ENCODE measurements at regions not wholly inside any gene's neighbourhood (a gene's known extent, or its start where the extent isn't known, plus 50 kb on each side); places are given as distances from the start of the nearest gene placed in this dataset.

DNA sequence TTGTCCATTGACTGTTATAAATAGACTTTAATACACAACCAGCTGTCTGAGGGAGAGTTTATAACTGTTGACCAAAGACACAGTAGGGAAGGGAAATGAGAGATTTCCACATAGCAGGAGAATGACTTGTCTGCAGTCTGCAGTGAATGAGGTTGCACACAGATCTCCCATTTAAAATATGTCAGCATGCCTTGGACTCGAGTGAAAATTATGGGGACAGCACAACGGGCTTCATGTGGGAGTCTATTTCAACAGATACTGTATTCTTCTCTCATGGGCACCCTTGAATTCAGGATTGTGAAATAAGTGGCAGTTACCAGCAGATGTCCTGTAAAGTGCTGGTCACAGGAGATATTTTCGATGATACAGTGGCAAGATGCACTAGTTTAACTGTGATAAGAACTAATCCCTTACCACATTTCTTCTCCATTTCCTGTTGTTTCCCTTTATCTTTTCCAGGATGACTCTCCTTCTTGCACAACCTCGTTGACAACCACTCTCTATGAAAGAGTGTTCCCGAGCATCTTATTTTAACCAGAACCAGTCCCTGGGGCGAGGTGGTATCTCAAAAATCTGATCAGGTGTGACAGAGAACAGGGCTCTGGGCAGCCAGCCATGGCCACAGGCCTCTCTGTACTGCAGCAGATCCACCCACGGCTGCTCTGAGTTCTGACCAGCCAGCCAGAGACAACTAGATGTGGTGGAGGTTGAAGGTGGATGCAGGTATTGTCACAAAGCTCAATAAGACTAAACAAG lies 51.5 kb upstream of the MAP3K1 start:
- no peak overlapping the region for H3K4me3 ChIP-seq (ENCODE audit: low read depth, low read length)
- TF ChIP-seq, protein P1, sequence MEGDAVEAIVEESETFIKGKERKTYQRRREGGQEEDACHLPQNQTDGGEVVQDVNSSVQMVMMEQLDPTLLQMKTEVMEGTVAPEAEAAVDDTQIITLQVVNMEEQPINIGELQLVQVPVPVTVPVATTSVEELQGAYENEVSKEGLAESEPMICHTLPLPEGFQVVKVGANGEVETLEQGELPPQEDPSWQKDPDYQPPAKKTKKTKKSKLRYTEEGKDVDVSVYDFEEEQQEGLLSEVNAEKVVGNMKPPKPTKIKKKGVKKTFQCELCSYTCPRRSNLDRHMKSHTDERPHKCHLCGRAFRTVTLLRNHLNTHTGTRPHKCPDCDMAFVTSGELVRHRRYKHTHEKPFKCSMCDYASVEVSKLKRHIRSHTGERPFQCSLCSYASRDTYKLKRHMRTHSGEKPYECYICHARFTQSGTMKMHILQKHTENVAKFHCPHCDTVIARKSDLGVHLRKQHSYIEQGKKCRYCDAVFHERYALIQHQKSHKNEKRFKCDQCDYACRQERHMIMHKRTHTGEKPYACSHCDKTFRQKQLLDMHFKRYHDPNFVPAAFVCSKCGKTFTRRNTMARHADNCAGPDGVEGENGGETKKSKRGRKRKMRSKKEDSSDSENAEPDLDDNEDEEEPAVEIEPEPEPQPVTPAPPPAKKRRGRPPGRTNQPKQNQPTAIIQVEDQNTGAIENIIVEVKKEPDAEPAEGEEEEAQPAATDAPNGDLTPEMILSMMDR (conservative IDR thresholded peaks at IDR 0.05; ENCODE audit: low read depth, low read length) = no peak
- peak; percentile 82 for DNase-seq (ENCODE audit: low read depth)

DNA sequence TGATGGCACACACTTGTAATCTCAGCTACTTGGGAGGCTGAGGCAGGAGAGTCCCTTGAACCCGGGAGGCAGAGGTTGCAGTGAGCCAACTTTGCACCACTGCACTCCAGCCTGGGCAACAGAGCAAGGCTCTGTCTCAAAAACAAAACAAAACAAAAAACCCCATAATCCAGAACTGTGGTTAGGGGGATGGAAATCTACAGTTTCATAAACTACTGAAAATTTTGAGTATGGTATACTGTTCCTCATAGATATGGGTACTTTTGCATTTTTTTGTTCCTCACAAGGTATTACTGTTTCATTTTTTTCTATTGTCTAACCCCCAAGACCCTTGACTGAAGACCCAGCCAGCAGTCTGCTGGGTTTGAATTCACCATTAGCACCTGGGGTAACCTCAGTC lies 52.2 kb upstream of the MAP3K1 start:
- no peak overlapping the region for H3K4me3 ChIP-seq (ENCODE audit: low read depth, low read length)
- TF ChIP-seq, protein P1 (conservative IDR thresholded peaks at IDR 0.05; ENCODE audit: low read depth, low read length) = no peak
- no peak for DNase-seq (ENCODE audit: low read depth)

DNA sequence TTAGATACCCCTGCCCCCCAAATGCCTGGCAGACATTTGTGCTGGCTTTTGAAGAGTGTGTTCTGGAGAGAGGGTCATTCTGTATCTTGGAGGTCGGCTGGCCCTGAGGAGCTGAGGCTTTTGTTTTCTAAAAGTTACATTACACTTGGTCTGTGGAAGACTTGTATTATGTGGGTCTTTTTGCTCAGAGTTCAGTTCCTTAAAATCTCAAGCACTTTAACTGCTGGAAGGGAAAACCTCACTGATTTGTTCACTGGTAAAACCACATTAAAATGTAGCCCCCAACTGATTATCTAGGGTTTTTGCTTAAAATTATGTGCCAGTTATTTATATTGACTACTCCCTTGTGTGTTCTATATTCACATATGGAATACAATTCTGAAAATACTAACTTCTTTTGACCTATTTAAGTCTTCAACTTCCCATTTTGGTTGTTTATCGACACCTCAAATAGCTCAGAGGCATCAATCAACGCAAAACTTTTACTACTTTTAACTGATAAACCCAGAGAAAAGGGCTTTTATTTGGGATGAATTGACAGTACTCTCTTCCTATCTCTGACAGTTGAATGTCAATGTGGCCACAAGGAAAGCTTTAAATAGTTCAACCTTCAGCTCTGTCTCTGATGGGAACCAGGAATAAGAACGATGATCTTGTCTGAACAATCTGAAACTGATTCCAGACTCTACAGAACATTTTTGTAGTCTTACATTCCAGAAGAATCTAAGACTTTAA lies 54.0 kb upstream of the MAP3K1 start:
- no peak for DNase-seq (ENCODE audit: low read depth)
- no peak overlapping the region for H3K4me3 ChIP-seq (ENCODE audit: low read depth, low read length)
- TF ChIP-seq, protein P1 (conservative IDR thresholded peaks at IDR 0.05; ENCODE audit: low read depth, low read length) = no peak

DNA sequence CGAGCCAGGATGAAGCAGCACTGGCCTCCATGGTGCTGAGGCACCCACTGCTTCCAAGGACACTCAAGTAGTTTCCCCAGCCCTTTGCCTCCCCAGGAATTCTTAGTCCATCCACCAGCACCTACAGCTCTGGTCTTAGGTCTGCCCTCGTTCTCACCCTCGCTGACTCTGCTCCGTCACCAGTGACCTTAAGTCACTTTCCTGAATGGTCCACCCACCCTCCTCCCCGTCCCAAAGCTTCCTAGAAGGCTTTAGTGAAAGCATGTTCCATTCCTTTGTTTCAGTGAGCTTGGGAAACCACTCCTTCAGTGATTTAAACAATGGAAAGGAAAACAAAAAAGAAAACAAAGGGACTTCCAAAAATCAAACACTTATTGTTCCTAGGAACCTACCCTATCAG lies 54.6 kb upstream of the MAP3K1 start:
- TF ChIP-seq, protein P1 (conservative IDR thresholded peaks at IDR 0.05; ENCODE audit: low read depth, low read length) = no peak
- no peak for DNase-seq (ENCODE audit: low read depth)
- H3K4me3 ChIP-seq (ENCODE audit: low read depth, low read length) = no peak overlapping the region

DNA sequence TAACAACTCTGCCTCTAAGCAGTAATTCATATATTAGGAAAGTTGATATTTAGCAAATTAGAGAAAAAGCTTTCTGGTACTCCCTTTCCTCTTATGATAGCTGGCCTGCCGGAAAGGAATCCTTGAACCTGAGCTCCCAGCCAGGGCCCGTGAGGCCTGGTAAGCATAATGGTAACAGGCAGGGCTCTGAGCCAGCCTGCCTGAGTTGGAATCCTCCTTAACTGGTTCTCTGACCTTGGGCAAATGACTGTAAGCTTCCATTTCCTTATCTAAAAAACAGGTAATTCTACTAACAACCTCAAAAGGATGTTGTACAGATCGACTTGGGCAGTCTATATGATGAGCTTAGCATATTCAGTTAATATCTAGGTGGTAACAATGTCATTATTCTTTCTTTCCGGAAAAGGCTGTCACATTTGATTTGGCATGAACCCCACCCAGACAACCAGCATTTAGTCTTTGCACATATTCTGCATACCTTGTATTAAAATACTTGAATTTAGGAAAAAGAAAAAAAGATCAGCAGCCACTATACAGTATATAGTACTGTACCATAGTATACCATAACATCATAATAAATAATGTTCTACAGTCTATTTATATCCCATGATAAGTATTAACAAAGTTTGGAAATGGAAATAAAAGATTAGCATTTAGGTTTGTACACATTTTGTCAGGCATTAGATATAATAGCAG lies 55.7 kb upstream of the MAP3K1 start:
- TF ChIP-seq, protein P1 (conservative IDR thresholded peaks at IDR 0.05; ENCODE audit: low read depth, low read length) = no peak
- DNase-seq (ENCODE audit: low read depth) = no peak
- H3K4me3 ChIP-seq (ENCODE audit: low read depth, low read length) = no peak overlapping the region

DNA sequence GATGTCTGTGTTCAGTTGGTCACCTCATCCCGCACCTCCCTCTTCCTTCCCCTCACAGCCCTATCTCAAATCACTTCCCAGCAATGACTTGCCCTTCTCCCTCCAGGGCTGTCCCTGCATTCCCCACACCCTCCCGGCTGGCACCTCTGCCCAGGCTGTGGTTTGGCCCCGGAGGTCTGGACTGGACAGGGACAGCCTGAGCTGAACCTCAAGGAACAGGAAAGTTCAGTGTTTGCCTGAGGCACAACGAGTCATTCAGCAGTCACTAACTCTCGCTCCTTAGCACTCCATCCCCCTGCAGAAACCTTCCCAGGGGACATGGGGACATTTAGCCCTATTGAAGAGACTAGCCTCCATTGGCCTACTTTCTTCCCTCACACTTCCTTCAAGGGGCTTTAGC lies 58.3 kb upstream of the MAP3K1 start:
- DNase-seq (ENCODE audit: low read depth) = no peak

More for the DNA sequence above, 58.3 kb upstream of the MAP3K1 start:
- TF ChIP-seq, protein P1 (conservative IDR thresholded peaks at IDR 0.05; ENCODE audit: low read depth, low read length) = no peak
- no peak overlapping the region for H3K4me3 ChIP-seq (ENCODE audit: low read depth, low read length)
